Middle frontal gyrus (tissue), 1 donor: ENCODE measurements at regions not wholly inside any gene's neighbourhood (a gene's known extent, or its start where the extent isn't known, plus 50 kb on each side); places are given as distances from the start of the nearest gene placed in this dataset.

Experiments used
- DNase-seq: peaks from one replicate; pipeline ENCODE4 v3.0.0-alpha.2; 2015; ENCODE audit warnings: low spot score; ENCODE audit errors: extremely low spot score

DNA sequence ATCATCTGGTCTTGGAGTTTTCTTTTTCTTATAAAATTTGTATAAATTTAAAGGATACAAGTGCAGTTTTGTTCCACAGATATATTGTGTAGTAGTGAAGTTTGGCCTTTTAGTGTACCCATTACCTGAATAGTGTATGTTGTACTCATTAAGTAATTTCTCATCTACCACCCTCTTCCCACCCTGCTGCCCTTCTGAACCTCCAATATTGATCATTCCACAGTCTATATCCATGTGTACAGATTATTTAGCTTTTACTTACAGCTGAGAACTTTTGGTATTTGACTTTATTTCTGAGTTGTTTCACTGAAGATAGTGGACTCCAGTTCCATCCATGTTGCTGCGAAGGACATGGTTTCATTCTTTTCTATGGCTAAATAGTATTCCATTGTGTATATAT lies 63.1 kb upstream of the NR3C1 start:
- DNase-seq = no peak

GRCh38 chr5:143464723-143465490 lies 61.4 kb upstream of the NR3C1 start:
- no peak for DNase-seq

GRCh38 chr5:143462431-143462830 lies 58.9 kb upstream of the NR3C1 start:
- DNase-seq = no peak

GRCh38 chr5:143459433-143459832 lies 55.9 kb upstream of the NR3C1 start:
- DNase-seq = no peak

GRCh38 chr5:143456952-143457547 lies 53.6 kb upstream of the NR3C1 start:
- no peak for DNase-seq

DNA sequence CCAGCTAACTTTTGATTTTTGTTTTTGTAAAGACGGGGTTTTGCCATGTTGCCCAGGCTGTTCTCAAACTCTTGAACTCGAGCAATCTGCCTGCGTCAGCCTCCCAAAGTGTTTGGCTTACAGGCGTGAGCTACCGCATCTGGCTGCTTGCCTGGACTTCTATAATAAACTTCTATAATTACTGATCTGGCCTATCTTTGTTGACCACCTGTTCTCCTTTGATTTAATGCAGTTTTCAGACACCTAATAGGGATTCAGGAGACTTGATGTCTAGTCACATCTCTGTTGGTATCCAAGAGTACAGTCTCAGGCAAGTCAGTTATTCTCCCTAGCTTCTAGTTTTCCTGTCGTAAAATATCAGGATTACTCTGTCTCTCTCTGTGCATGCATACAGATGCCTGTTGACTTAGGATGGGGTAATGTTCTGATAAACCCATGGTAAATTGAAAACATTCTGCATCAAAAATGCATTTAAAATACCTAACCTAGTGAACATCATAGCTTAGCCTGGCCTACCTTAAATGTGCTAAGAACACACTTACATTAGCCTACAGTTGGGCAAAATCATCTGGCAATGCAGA lies 51.5 kb upstream of the NR3C1 start:
- DNase-seq = no peak

GRCh38 chr5:143453720-143454119 lies 50.2 kb upstream of the NR3C1 start:
- no peak for DNase-seq
